Gastroesophageal sphincter (tissue), 4 donors: ENCODE measurements at regions not wholly inside any gene's neighbourhood (a gene's known extent, or its start where the extent isn't known, plus 50 kb on each side); places are given as distances from the start of the nearest gene placed in this dataset.
A peak's percentile ranks its signal among the peaks of the same experiment; 100 is the strongest.

Experiments
- ATAC-seq: fragments of 150-250 bp; one replicate; pipeline ENCODE4 v1.9.1; 2016; ENCODE audit warnings: mild to moderate bottlenecking, moderate library complexity
- H3K27ac ChIP-seq, 4 donors: fragments of 200-600 bp; sonication (generic) in 3 of 4; 1 replicate in 3 of 4; 2 replicates in 1 of 4; pipeline ENCODE4 v1.5.1; 2016 to 2019
- H3K27me3 ChIP-seq: fragments of 200-600 bp; sonication (generic); one replicate; pipeline ENCODE4 v1.5.1; 2019
- H3K36me3 ChIP-seq, 2 donors: fragments of 200-600 bp; sonication (generic); one replicate each; pipeline ENCODE4 v1.5.1; 2019; ENCODE audit warnings: control low read depth in 1 of 2
- H3K4me1 ChIP-seq, 3 donors: fragments of 200-600 bp; sonication (generic); 1 replicate in 2 of 3; 2 replicates in 1 of 3; pipeline ENCODE4 v1.5.1; 2016 to 2019; ENCODE audit warnings: control low read depth in 2 of 3
- H3K4me3 ChIP-seq, 2 donors: fragments of 200-600 bp; sonication (generic); one replicate each; pipeline ENCODE4 v1.5.1; 2019; ENCODE audit warnings: mild to moderate bottlenecking in 1 of 2, moderate library complexity in 1 of 2
- H3K9me3 ChIP-seq, 3 donors: fragments of 200-600 bp; sonication (generic); one replicate each; pipeline ENCODE4 v1.5.1; 2017 to 2019; ENCODE audit warnings: control low read depth in 2 of 3
- EP300 ChIP-seq: sonication (generic); formaldehyde crosslinking; IDR thresholded peaks from one replicate; pipeline ENCODE4 v1.6.1; 2017; ENCODE audit warnings: antibody characterized with exemption, mild to moderate bottlenecking
- POLR2A ChIP-seq, 2 donors: fragments of 450-650 bp; IDR thresholded peaks; one replicate each; pipeline ENCODE4 v1.6.1; 2017; ENCODE audit warnings: antibody characterized with exemption in 2 of 2, mild to moderate bottlenecking in 2 of 2, moderate library complexity in 1 of 2
- POLR2AphosphoS5 ChIP-seq: sonication (generic); formaldehyde crosslinking; IDR thresholded peaks from one replicate; pipeline ENCODE4 v1.6.1; 2017; ENCODE audit warnings: antibody characterized with exemption
- WGBS, 2 donors: methylation state at CpG; one replicate each; pipeline ENCODE4 v1.1.5; 2018; ENCODE audit warnings: low coverage in 1 of 2; 5-methylcytosine and 5-hydroxymethylcytosine counted together
- TF ChIP-seq, protein P1 (sequence below), 4 experiments: fragments of 200-600 bp in 2 of 4; fragments of 450-650 bp in 2 of 4; sonication (generic) in 1 of 4; IDR thresholded peaks; one replicate each; pipeline ENCODE4 v1.5.1; 2017 to 2019; ENCODE audit warnings: antibody characterized with exemption in 4 of 4, mild to moderate bottlenecking in 2 of 4, moderate library complexity in 2 of 4

DNA sequence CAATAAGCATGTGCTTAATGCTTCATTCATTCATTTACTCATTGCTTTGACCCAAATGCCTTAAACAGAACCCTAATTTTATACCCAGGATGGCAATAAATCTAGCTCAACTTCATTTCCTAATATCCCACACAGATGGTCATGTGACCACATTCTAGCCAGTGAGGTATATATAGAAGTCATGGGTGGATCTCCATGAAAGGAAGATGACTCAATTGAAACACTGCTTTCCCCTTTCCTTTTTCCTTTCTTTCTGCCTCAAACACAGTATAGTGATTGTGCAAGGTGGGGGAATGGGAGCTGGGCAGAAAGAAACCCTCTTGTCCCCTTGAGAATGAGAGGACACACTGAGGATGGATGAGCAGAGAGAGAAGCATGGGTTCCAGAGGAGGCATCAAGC, 183.5 kb upstream of the PRICKLE2 start:
- no peak overlapping the region for H3K27ac ChIP-seq
- ATAC-seq: no peak

DNA sequence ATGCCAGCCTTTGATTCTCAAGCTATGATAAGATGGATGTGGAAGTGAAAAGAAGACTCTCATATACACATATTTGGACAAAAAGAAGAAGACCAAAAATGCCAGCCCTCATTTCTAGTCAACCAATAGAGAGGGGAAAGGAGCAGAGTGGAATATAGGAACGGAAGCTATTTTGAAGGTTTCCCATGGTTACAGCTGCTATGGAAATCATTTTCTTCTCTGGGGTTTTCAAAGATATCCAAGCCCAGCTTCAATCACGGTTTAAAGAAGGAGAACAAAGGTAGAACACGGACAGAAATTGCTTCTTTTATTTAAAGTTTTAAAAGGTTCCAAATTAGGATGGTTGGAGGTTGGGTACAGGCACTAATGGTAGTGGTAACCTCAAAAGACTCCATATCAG, 181.0 kb upstream of the PRICKLE2 start:
- H3K4me3 ChIP-seq: no peak overlapping the region
- WGBS, 2 donors: 68 to 71% methylated on average over 3 of the region's 3 CpGs
- TF ChIP-seq POLR2AphosphoS5 (no peak), EP300 (no peak), POLR2A (IDR thresholded peaks at IDR 0.05) (no peak)
- TF ChIP-seq, protein P1, sequence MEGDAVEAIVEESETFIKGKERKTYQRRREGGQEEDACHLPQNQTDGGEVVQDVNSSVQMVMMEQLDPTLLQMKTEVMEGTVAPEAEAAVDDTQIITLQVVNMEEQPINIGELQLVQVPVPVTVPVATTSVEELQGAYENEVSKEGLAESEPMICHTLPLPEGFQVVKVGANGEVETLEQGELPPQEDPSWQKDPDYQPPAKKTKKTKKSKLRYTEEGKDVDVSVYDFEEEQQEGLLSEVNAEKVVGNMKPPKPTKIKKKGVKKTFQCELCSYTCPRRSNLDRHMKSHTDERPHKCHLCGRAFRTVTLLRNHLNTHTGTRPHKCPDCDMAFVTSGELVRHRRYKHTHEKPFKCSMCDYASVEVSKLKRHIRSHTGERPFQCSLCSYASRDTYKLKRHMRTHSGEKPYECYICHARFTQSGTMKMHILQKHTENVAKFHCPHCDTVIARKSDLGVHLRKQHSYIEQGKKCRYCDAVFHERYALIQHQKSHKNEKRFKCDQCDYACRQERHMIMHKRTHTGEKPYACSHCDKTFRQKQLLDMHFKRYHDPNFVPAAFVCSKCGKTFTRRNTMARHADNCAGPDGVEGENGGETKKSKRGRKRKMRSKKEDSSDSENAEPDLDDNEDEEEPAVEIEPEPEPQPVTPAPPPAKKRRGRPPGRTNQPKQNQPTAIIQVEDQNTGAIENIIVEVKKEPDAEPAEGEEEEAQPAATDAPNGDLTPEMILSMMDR (IDR thresholded peaks at IDR 0.05): no peak
- no peaks in the 10 kb centered on the region for H3K9me3 ChIP-seq
- H3K4me1 ChIP-seq: no peaks in the 10 kb centered on the region
- H3K27ac ChIP-seq: no peak overlapping the region
- no peak for ATAC-seq
- H3K27me3 ChIP-seq: no peaks in the 10 kb centered on the region
- H3K36me3 ChIP-seq: no peaks in the 10 kb centered on the region

More for the DNA sequence above, 183.5 kb upstream of the PRICKLE2 start:
- Histone ChIP-seq H3K27me3 (peaks cover 5% of the 10 kb centered on the region), H3K4me1 (no peaks in the 10 kb centered on the region), H3K4me3 (no peak overlapping the region), H3K9me3 (no peaks in the 10 kb centered on the region), H3K36me3 (no peaks in the 10 kb centered on the region)
- TF ChIP-seq POLR2AphosphoS5 (no peak), POLR2A (IDR thresholded peaks at IDR 0.05) (no peak)

DNA sequence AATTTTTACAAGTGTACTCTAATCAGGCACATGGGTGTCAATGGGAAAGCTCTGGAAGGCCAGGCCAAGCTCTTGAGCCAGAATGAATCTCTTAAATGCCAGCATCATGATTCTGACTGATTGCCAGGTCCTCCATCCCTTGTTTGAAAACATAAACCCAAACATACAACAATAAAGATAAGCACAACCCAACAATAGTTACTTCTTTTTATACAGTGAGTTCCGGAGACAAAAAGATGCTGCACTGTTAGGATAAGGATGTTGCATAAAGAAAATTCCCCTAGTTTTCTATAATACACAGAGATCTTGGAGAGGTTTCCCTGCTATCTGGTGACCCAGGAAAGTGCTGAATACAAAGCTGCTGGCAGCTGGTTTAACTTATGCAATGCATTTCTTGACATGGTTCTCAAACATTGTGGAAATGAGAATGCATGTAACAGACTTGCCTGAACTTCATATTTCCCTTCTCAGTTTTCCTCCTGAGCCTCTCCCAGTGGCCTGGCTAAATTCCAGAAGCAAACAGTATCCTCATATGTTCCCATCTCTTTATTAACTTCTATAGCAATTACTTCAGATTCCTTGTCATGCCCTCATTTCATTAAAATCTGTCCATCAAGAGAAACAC, 180.1 kb upstream of the PRICKLE2 start:
- no peak overlapping the region for H3K4me3 ChIP-seq
- 89 to 95% methylated on average over 1 of the region's 1 CpG for WGBS, 2 donors
- no peaks in the 10 kb centered on the region for H3K4me1 ChIP-seq
- no peak for ATAC-seq
- no peak overlapping the region for H3K27ac ChIP-seq
- no peaks in the 10 kb centered on the region for H3K36me3 ChIP-seq
- no peaks in the 10 kb centered on the region for H3K27me3 ChIP-seq
- no peak for TF ChIP-seq POLR2A (IDR thresholded peaks at IDR 0.05)
- H3K9me3 ChIP-seq: no peaks in the 10 kb centered on the region

DNA sequence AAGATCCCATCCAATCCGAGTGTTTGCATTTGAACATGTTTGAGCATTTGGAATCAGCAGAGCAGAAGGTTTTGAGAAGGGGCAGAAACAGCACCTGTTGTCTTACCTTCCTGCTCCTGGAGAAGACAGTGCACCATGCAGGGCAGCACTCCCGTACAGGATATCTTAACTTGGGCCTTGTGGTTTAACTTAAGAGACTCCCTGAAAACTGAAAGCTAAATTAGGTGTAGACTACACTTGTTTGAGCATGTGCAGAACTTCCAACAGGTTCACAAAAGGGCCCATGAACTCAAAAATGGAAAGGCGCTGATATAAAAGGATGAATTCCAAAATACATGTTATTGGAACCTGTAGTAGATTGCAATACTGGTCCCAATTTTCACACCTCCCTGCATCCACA, 175.4 kb upstream of the PRICKLE2 start:
- no peak for ATAC-seq
- Histone ChIP-seq H3K4me1 (peaks cover 0 to 25% (median 2%) of the 10 kb centered on the region in 3 donors), H3K36me3 (no peaks in the 10 kb centered on the region), H3K27me3 (no peaks in the 10 kb centered on the region), H3K4me3 (no peak overlapping the region), H3K27ac (no peak overlapping the region), H3K9me3 (no peaks in the 10 kb centered on the region)
- TF ChIP-seq POLR2A (IDR thresholded peaks at IDR 0.05): no peak
- TF ChIP-seq, protein P1 (IDR thresholded peaks at IDR 0.05): no peak
- no peak for TF ChIP-seq POLR2AphosphoS5
- no peak for TF ChIP-seq EP300
- WGBS, 2 donors: 79 to 87% methylated on average over 2 to 3 of the region's 3 CpGs

DNA sequence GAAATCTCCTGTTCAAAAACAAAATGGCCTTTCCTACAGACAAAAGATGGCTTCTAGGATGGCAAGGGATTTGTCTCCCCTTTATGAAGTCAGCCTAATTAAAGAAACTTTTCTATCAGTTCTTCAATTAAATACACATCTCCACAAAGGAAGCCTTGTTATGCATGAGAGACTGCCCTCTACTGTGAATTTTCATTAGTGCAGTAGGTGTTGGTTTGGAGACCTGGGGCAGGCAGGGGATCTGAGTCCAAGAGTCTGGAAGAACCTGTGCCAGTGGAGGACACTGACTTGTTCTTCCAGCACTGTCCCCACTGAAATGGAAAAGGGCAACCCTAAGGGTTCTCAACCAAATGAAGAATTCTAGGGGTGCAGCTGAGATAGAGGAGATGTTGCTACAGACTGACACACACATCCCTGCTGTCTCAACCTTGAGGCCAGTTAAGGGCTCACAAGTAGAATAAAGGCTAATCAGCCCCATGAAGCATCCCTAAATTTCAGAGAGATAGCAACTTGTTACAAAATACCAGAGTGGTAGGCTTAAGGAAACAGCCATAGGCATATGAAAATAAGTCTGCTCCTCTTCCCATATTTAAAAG, 174.0 kb upstream of the PRICKLE2 start:
- peak overlapping the region in 2 of 4 donors; percentile 73 to 76 for H3K27ac ChIP-seq
- H3K4me1 ChIP-seq: peaks cover 0 to 25% (median 2%) of the 10 kb centered on the region in 3 donors

DNA sequence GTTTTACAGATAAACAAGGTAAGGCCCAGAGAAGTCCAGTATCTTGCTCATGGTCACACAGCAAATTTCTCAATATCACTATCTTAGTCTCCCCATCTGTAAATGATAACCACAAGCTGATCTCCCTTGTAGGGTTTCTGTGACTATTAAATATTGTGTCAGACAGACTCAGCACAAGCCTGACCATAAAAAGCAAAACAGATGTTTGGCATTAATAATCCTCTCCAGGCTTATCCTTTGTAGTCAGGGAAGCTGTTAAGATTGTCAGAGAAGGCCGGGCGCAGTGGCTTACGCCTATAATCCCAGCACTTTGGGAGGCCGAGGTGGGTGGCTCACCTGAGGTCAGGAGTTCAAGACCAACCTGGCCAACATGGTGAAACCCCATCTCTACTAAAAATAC, 173.2 kb upstream of the PRICKLE2 start:
- ATAC-seq: no peak
- no peaks in the 10 kb centered on the region for H3K27me3 ChIP-seq
- no peaks in the 10 kb centered on the region for H3K9me3 ChIP-seq
- peak overlapping the region; percentile 64 to 79 (median 74) for H3K27ac ChIP-seq
- 50% methylated on average over 2 of the region's 4 CpGs; no CpG with 5 or more reads in 1 of the 2 donors for WGBS, 2 donors
- H3K4me3 ChIP-seq: no peak overlapping the region
- TF ChIP-seq, protein P1 (IDR thresholded peaks at IDR 0.05): no peak
- TF ChIP-seq EP300: no peak
- no peak for TF ChIP-seq POLR2A (IDR thresholded peaks at IDR 0.05)
- no peak for TF ChIP-seq POLR2AphosphoS5
- peaks cover 0 to 25% (median 2%) of the 10 kb centered on the region in 3 donors for H3K4me1 ChIP-seq
- no peaks in the 10 kb centered on the region for H3K36me3 ChIP-seq

More for the DNA sequence above, 174.0 kb upstream of the PRICKLE2 start:
- no peaks in the 10 kb centered on the region for H3K9me3 ChIP-seq
- H3K36me3 ChIP-seq: no peaks in the 10 kb centered on the region
- H3K4me3 ChIP-seq: no peak overlapping the region
- ATAC-seq: peak; percentile 53
- no peaks in the 10 kb centered on the region for H3K27me3 ChIP-seq
- TF ChIP-seq POLR2AphosphoS5: no peak
- TF ChIP-seq, protein P1 (IDR thresholded peaks at IDR 0.05): peak; percentile 63 to 86 (median 82)
